NCI-H2196 treated with DMSO at 0.1 percent for 48 hours (cell line): ENCODE measurements at regions not wholly inside any gene's neighbourhood (a gene's known extent, or its start where the extent isn't known, plus 50 kb on each side); places are given as distances from the start of the nearest gene placed in this dataset.
"Not testable (repeated sequence)": the region's sequence is repeated elsewhere in the genome, so short reads cannot be mapped to it uniquely, and the experiment has no call there.

Source experiments
- DNase-seq: peaks from one replicate; lab custom pipeline; 2025; ENCODE audit not compliant: unreplicated experiment; lab: John Stamatoyannopoulos, UW

DNA sequence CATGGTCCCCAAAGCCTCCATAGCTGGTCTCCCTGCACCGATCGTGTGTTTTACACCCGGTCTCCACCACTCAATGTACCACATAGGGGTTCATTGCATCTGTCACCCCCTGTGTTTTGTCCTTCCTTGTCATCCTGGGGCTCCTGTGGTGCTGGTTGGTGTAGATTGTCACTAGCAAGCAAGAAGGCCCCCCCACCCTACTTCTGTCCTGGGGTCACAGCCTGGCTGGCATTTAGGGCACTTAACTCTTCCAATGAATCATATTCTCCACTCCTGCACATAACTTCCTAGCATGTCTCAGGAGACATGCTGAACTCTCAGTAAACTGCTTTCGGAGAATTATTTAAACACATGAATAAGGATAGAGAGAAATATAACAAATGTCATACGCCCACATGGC is 161.4 kb downstream of the BCL2L11 start:
- DNase-seq: not testable (repeated sequence)

DNA sequence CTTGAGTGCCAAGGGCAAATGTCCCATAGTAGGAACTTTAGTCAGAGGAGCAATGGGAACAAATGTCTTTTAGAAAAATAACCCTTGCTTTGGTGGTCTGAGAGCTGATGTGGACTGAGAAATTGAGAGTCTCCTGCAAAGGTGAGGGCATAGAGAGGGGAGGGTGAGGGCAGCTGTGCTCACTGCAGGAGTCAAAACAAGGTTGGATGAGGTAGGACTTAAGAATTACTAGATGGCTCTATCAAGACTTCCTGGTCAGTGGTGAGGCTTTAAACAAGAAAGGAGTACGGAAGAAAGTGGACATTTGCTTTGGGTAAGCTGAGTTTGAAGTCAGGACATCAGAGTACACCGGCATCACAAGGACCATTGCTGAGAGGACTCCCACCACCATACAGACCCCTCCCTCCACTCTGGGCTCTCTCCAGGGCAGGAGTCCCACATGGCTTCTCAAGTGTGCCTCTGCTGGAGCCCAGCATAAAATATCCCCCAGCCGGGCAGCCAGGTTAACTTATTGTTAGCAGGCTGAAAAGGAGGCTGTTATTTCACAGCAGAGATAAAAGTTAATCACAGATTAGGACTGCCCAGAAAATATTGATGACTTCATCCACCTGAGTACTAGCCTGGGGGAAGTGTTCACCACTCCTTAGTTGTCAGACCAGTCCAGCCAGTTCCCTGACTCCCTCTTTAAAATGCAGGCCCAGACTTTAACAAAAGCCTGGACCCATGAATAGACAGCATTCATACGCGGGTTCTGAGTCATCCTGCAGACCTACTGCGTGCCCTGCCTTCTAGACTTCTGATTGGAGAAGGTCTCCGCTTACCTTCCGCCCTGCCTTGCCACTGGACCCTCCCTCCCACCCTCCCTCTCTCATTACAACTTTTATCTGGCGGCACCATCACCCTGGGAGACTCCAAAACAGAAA is 167.2 kb downstream of the BCL2L11 start:
- not testable (repeated sequence) for DNase-seq

DNA sequence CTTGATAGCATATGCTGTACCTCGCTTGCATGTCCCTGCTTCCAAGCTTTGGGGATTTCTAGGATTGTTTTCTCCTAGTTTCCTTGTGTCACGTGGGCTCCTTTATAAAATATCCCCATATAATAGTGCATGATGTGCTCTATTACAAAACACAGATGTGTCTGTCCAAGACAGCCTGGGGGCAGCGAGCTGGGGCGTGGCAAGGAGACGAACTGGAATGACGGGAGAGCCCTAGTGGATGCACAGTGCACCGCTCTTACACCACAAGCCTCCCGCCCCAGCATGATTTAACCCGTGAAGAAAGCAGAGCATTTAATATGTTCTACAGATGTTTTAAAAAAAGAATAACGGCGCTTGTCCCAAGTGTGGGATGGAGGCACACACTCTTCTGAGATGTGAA is 169.7 kb downstream of the BCL2L11 start:
- not testable (repeated sequence) for DNase-seq

DNA sequence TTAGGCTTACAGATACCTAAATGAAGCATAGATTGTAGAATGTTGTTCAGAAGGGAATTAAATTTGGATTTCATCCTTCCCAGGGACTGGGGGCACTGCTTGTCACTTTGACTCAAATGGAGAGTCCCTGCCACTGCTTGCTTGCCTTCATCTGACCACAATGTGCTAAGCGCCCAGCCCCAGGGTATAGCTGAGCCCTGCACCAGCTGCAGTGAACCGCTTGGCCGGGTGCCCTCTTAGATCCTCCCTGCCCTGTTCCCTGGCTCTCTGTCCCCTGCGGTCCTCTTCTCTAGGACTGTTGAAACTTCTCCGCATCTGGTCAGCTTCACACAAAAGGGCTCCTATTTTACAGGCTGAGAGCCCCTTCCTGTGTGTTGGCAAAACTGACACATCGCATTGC is 170.9 kb downstream of the BCL2L11 start:
- not testable (repeated sequence) for DNase-seq

DNA sequence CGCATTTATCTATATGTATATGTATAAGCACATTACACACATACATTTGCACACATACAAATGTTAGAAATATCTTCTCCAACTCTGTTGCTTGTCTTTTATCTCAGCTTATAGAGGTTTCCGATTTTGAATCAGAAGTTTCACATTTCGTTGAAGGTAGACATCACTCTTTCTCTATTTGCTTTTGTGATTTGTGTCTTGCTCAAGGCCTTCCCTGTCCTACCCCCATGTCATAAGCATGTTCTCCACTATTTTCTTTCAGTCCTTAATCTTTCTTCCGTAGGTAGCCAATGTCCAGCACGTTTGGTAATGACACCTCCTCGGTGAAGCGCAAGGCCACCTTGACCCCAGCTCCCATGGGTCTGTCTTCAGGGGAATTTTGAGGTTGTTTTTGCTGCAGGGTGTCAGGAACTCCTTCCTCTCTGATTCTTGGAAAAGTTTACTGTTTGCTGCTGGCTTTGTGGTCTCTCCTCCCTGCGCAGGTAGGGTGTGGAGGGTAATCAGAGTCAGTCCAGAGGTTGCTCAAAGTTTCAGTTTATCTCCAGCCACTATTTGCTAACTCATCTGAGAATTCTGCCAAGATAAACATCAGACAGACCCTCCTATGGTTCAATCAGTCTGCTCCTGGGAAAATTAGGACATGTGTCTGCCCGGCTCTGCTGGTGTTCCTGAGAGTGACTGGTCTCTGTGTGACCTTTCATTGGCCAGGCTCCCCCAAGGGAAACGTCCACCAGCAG is 171.7 kb downstream of the BCL2L11 start:
- DNase-seq: not testable (repeated sequence)

DNA sequence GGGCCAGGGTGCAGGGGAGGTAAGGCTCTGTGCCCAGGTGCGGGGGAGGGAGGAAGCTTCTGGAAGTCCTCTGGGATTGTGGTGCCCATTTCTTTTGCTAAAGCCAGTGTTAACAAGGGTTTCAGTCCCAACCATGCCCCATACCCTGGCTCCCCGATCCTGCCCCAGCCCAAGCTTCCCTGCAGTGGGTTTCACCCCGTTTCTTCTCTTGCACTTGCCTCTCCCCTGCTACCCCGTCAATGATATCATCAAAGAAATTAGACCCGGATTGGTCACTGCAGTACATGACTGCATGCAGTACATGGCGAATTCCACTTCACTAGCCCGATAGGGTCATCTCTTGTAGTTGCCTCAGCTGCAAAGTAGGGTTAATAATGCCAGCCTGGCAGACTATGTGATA is 174.0 kb downstream of the BCL2L11 start:
- DNase-seq: not testable (repeated sequence)

DNA sequence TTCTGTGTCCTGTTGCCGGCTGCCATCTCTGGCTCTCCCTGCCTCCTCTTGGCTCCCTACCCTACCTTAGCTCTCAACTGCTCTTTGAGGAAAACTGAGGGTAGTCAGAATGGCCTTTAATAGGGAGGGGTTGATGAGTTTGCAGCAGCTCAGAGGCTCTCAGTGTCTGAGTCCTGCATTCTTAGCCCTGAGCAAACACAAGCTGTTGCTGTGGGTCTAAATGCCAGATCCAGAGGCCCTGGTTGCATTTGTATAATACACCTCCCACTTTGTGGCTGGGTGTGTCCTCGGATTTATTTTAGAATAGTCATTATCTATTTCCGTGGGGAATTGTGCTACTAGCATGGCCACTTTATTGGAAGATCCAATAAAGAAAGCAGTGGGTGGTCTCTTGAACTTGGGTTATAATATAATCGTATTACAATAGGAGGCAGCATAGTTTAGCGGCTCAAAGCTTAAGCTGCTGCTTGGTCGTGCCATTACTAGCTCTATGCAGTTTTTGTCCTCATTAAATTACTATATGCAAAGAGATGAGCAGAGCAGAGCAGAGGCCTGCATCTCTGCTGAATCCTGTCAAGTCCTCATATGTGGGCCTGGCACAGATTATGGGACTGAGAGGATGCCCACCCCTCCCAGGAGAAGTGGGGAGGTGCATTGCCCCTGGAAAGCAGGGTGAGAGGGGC is 175.5 kb downstream of the BCL2L11 start:
- DNase-seq: not testable (repeated sequence)

DNA sequence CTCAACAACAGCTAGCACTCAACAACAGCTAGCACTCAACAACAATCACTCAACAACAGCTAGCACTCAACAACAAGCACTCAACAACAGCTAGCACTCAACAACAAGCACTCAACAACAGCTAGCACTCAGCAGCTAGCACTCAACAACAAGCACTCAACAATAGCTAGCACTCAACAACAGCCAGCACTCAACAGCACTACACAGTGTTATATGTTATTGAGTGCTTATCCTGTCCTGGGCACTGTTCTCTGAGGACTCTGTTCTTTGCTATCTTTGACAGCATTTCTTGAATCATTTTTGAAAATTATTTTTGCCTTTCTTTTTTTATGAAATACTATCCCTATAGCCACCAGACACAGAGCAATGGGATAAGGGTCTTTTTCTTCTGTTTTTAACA is 176.4 kb downstream of the BCL2L11 start:
- DNase-seq: not testable (repeated sequence)

DNA sequence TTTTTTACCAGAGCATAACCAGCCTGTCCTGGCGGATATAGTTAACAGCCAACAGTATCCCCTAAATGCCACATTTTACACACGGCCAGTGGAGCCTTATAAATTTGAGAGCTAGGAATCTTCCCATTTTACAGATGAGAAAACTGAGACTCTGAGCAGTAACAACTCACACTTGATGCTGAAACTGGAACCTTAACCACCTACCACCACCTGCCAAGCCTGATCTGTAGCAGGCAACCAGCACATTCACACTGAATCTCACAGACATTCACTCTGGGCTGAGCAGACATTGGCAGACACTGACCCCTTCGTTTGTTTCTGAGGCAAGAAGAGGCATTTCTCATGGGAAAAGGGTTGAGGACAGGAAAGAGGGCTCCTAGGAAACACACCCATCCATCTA is 178.2 kb downstream of the BCL2L11 start:
- not testable (repeated sequence) for DNase-seq

DNA sequence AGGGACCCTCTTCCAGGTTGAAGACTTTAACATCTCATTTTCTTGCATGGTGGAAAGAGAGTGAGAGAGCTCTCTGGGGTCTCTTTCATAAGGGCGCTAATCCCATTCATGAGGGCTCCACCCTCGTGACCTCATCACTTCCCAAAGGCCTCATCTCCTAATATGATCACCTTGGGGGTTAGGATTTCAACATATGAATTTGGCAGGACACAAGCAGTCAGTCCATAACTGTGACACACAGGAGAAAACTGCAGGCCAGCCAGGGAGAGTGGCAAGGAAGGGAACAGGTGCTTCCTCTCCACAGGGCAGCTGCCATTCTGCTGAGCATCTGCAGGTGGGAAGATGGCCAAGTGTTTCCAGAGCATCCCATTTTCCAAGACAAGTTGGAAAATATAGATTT is 178.9 kb downstream of the BCL2L11 start:
- not testable (repeated sequence) for DNase-seq

DNA sequence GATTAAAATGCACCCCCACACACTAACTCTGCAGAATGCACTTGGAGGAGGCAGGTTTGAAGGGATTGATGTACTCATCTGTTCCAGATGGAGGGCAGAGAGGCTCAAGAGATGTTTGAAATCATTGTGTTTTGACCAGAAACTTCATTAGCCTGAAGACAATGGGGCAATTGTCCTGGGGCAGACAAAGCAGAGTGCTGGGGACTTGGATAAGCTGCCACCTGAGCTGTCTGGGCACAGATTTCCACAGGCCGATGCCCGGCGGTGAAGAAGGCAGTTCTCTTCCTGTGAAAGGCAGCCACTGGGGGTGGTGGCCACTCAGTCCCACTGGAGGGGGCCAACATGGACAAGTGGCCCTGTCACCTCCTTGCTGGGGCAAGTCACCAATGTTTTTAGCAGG is 181.0 kb downstream of the BCL2L11 start:
- not testable (repeated sequence) for DNase-seq

DNA sequence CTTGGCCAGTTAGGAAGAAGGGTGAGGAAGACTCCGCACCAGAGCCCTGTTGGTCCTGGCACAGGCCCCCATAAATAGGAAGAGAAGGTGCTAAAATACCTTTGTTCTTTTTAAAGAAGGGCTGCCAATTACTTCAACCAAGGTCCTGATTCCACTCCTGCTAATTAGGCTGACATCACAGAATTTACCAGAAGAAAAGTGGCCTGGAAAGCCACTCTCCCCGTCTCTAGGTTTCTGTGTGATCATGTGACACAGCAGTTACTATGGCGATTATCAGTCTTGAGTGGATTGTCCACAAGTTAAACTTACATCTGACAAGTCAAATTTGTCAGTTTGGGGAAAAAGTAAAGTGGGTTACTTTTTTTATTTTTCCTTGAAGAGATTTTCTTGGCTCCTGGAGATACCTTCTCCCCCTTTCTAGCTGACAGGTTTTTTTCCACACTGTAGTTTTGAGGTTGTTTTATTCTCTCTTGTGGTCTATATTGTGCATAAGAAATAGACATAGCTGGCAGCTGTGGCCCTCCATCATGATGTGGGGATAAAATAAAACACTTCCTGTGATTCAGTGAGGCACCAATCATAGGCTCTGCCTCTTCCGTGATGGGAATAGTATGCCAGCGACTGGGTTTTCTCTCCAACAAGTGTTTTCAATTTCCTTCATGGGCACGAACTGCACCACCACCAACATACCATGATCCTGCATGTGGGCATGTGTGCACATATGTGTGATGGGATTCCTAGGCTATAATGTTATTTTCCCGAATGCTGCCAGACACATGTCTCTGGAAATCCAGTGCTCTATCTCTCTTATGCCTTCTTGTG is 181.9 kb downstream of the BCL2L11 start:
- not testable (repeated sequence) for DNase-seq

DNA sequence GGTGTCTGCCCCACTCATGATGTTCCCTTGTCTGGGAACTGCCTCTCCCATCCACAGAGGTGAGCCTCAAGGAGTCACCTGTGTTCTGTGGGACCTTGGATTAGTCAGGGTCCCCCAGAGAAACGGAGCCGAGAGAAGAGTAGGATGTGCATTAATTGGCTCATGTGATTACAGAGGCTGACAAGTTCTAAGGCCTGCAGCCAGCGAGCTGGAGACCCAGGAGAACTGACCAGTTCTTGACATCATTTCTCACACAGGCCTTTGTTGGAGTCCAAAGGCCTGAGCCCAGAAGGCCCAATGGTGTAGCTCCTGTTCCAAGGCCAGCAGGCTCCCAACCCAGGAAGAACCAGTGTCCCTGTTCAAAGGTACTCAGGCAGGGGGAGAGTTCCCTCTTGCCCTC is 186.6 kb downstream of the BCL2L11 start:
- not testable (repeated sequence) for DNase-seq

DNA sequence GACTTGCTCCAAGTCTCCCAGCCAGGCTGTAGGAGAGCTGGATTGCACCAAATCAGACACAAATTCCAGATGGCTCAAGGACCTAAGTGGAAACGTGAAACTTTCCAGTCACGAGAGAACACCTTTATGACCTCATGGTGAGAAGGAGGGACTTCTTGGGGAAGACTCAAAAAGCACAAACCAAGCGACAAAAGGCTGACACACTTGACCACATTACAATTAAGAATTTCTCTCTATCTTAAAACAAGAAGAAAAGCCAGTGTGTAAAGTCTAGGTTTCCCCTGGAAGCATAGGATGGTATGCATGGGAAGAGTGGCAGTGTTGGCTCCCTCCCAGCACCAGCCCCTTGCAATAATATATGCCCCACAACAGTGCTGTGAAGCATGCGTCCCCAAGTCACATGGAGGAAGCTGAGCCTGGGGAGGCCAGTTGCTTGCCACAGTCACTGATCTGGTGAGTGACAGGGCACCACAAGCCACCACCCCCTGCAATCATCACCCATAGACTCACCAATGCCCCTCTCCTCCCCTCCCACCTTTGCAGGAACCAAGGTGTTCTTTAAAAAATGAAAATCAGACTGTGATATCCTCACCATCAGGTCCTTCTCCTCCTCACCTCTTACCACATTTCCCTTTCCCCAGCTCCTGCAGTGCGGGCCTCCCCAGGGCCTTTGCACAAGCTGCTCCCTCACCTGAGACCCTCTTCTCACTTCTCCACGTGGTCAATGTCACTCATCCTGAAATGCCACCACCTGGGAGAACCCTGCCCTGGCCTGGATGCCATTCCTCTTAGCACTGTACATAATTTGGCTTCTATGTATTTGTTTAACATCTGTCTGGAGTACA is 188.7 kb downstream of the BCL2L11 start:
- DNase-seq: not testable (repeated sequence)

DNA sequence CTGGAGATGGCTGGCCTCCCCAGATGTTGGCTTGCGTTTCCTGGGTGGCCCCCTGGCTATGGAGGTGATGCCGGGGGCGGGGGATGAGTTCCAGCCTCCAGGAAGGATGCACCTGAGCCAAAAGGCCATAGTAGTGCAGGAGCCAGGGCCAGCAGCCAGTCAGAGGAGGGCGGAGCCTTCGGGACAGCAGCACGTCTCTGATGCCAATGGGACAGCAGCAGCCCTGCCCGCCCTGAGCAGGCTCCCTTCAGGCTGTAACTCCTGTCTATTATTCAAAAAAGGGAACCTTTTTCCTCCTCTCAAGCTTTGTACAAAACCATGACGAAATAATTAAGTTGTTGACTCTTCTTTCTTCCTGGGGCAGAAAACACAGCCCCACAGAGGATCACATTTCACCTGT is 189.7 kb downstream of the BCL2L11 start:
- DNase-seq: not testable (repeated sequence)

DNA sequence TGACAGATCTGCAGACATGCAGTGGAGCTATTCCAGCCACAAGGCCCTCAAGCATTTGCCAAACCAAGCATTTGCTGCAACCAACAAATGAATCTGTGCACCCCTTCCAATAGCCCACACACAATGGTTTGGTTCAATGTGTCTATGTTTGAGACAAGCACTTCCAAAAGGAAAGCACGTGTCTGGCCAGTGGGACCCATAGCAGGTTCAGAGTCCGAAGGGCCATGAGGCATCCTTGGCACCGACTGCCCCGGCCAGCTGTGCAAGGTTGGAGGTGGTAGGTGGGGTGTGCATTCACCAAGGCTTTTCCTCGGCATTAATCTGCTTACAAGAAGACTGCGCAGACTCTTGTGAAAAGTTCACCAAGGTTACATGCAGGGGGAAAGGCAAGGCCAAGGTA is 190.9 kb downstream of the BCL2L11 start:
- not testable (repeated sequence) for DNase-seq

DNA sequence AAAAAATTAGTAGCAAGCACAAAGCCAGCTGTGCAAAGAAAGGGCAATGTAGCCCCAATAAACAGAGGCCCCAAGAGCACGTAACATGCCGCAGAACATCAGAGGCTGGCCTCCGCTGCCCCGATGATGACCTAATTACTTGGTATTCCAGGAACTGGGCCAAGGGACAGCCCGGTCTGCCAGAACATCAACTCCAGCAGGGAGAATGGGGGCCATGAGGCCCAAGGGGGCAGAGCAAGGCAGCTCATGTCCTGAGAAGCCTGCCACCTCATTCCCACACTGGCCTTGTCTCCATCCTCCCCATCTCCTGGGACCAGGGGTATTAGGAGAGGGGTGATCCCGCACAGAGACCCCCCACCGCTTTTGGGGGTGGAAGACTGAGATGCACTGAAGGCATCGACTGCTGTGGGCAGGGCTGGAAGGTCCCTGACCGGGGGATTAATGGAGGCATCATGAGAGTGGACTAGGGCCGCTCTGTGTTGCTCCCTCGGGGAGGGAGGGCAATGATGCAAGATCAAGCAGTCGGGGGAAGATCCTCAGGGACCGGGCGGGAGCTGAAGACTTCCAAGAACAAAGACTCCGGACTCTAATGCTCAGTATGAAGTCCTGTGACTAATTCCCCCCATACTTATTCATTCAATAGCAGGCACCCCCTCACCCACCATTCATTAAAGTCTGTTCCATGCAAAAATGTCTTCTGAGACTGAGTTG is 192.3 kb downstream of the BCL2L11 start:
- DNase-seq: not testable (repeated sequence)

DNA sequence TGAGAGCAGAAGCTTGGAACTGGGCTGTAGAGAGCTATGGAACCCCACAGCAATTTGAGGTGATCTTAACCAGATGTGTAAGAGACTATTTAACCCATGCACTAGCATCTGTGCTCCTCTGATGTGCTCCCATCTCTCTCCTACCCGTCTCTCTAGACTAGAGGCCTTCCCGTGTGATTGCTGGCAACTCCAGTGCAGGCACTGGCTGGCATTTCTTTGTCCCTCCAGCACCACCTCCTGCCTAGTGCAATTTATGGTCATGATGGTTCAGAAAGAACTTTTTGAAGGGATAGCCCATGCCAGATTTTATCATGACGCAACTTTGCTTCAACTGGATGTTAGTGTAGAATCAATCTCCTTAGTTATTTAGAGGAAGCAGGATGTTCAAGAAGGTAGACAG is 193.0 kb downstream of the BCL2L11 start:
- not testable (repeated sequence) for DNase-seq
